GM04503 (cell line): ENCODE measurements at regions not wholly inside any gene's neighbourhood (a gene's known extent, or its start where the extent isn't known, plus 50 kb on each side); places are given as distances from the start of the nearest gene placed in this dataset.

ENCODE experiments used
- DNase-seq: peaks from one replicate; pipeline ENCODE4 v3.0.0-alpha.2; 2012; ENCODE audit warnings: low read depth

- DNase-seq, result no peak
Observed at GRCh38 chr3:159130108-159130507, 328.3 kb downstream of the MFSD1 start.

GRCh38 chr3:159131376-159131775, 329.5 kb downstream of the MFSD1 start:
- no peak for DNase-seq

DNA sequence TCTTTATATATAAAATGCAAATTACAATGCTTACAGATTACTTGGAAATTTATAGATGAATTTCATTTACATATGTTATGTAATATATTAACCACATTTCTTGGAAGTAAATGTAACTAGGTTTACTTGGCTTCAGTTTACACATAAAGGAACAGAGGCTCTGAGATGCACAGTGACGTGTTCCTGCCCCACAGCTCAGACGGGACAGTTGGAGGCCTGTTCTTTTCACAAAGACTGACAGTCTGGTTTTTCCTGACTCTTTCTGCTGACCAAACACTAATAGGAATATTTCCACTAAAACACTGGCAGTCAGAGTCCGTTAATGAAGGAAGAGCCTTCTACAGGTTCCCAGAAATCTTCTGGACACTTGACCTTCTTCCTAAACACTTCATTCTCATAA, 336.1 kb downstream of the MFSD1 start:
- DNase-seq, result no peak

DNA sequence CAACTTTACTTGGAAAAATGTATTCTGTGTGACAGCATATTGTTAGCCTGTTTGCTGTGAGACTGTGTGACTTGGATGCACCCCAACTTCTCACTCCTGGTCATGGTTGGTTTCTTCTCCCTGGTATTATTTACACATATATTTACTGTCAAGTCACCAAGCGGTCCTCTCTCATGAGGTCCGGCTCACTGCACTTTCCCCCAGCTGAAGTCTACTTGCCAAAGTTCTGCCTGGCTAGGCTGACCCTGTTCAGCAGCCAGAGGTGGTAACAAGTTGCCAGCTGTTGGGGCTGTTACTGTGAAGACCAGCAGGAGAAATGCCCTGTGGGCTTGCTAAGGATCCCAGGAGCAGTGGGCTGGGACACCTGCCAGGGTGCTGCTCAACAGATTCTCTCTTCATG, 337.5 kb downstream of the MFSD1 start:
- no peak for DNase-seq

GRCh38 chr3:159144472-159144871, 342.6 kb downstream of the MFSD1 start:
- no peak for DNase-seq

DNA sequence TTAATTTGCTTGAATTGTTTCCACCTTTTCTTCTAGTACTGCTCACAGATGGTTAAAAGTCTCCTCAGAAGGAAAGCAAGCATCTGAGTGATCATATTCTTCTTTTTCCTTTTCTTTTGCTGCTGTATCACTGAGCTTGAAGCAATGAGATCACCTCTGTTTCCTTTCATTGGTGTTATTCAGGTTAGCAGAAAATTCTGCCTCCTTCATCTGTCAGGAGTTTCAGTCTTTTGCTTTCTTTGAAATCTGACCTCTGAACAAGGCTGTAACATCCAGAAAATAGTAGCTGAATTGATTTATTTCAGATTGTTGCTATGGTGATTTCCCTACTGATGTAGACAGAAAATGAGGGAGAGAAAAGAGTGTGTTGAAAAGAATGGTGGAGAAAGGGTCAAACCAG, 343.0 kb downstream of the MFSD1 start:
- DNase-seq, result no peak

- no peak for DNase-seq
Observed at GRCh38 chr3:159146392-159146791, 344.5 kb downstream of the MFSD1 start.

DNA sequence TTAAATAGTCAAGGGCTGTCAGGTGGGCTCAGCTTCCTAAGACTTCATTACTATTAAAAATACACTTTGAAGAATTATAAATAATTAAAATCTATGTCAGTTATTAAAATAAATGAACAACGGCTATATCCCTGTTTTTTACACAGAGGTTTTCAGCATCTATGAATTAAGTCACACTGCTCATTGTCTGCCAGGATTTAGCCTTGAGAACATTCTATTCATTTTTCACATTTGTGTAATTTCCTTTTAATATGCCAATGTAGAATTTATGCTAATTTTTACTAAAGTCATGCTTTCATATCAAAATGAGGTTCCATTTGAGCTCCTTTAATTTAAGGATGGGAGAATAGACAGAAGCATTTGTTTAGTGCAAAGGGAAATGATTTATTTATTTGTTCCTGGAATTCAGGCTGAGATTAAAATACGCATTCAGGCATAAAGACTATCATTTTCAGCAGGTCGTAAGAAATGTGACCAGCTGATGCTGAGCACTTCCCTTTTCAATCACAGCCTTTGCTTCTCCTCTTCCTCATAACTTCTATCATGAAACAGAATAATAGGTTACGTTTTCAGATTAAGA, 345.1 kb downstream of the MFSD1 start:
- no peak for DNase-seq

DNA sequence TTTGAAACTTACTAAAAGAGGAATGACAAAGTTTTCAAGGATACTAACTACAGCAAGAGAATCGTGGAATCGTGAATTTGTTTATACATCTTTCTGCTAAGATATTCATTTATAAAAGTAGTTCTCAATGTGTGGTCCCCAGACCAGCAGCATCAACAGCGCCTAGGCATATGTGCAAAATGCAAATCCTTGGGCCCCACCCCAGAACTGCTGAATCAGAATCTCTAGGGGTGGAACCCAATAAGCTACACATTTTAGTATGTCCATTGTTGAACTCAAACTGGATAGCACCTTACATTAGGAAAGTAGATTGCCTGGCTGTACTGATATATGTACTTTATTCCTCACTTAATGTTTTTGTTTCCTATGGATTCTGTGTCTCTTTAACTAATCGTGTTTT, 346.0 kb downstream of the MFSD1 start:
- no peak for DNase-seq

- no peak for DNase-seq
Observed at GRCh38 chr3:159148466-159148865, 346.6 kb downstream of the MFSD1 start.

DNA sequence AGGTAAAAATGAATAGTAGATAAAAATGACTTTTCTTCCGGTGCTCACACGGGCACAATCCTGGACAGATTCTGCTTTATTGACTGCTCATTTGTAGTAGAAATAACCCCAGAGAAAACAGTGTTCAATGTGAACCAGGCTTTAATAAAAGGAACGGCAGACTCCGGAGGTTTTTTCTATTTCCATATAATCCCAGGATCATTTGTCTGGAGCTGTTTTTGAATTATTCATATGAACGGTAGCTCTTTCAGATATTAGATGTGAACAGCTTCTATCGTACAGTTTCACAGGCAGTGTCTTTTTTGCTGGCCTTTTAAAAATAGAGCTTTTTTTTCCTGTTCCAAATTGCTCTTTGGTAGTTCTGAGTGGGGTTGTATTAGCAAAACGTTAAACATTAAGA, 347.3 kb downstream of the MFSD1 start:
- no peak for DNase-seq

DNA sequence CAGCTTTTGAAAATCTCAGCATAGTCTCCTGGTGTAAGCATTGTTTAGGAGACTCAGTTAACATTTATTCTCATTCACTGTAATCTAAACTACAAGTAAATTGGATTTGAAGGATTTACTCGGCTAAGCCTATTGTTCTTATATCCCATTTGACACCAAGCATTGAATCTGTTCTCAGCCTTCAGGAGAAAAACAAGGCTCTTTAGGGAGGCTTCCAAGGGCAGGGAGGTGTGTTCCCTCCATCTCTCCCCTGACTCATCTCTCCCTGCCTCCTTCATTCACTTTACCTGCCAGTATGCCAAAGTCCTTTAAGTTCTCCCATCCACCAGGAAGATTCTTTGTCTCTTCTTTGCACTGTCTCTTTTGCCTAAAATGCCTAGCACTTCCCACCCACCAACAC, 347.8 kb downstream of the MFSD1 start:
- DNase-seq, result no peak

GRCh38 chr3:159150180-159150579, 348.3 kb downstream of the MFSD1 start:
- no peak for DNase-seq

DNA sequence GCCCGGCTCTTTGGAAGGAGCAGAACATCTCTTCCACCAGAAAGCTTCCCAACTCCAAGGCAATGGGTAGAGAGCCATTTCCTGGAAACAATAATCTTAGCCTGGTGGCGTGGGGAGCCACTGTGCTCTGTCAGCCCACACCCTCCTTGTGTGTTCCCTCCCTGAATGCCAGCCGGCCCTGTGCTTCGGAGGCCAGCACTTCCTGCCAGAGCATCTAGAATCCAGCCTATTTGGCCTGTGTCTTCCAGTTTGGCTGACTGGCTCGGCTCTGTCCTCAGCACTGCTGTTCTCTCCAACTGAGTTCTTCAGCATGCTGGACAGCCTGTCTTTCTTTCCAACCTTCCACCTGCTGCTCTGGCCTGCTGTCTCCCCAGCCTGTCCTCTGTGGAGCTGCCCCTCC, 349.3 kb downstream of the MFSD1 start:
- DNase-seq, result no peak

- no peak for DNase-seq
Observed at GRCh38 chr3:159157275-159157674, 355.4 kb downstream of the MFSD1 start.

- no peak for DNase-seq
Observed at GRCh38 chr3:159158213-159158612, 356.4 kb downstream of the MFSD1 start.

DNA sequence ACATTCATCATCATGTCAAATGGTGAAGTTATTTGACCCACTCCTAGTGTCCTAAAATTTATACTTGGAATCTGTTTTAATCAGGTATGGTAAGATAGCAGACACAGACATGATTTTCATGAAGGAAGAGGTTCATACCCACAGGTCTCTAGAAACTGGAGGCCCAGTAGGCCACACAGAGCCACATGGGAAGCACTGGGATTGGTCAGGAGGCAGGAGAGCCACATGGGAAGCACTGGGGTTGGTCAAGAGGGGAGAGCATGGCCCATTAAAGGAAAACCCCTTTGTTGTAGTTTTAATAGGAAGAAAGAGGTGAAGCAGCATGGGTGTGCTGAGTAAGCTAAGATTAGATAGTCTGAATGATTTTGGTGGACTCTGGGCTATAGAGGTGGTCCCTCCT, 356.9 kb downstream of the MFSD1 start:
- DNase-seq, result no peak

DNA sequence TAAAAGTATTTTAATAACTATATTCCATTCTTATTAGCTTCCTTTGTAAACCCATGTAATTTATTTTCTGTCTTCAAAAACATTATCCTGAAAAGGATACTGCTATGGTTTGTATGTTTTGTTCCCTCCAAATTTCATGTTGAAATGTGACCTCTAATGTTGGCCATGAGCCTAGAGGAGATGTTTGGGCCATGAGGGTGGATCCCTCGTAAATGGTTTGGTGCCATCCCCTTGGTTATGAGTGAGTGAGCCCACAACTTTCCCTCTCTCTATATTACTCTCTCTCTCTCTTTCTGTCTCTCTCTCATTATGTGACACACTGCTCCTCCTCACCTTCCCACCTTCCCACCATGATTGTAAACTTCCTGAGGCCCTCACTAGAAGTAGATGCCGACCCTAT, 357.7 kb downstream of the MFSD1 start:
- no peak for DNase-seq

GRCh38 chr3:159163656-159164055, 361.8 kb downstream of the MFSD1 start:
- DNase-seq, result no peak

GRCh38 chr3:159165961-159166360, 364.1 kb downstream of the MFSD1 start:
- no peak for DNase-seq

DNA sequence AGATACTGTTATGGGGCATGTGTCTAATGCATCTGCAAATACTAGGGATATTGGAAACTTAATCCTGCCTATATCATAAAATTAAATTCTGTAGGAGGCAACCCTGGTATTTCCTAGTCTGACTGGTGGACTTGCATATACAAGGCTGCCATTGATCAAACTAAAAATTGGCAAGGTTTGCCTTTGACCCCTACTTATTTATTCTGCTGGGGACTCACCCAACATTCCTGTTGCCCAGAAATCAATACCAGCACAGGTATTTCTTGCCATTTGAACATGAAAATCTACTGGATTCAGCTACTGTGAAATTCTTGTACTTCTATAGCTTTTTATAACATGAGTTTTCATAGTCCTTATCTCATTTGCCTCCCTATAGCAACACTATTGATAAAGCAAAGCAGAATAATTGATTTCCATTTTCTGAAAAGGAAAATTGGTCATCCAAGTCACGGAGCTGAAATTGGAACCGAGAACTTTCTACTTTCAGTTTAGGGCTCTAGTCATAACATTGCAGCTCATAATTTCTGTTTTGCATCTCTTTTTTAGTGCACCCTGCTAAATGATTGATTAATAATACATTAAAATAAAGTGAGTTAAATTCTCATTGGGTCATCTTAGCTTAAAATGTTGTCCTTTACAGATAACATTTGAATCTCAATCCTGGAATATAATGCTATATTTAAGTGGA, 365.2 kb downstream of the MFSD1 start:
- DNase-seq, result no peak

DNA sequence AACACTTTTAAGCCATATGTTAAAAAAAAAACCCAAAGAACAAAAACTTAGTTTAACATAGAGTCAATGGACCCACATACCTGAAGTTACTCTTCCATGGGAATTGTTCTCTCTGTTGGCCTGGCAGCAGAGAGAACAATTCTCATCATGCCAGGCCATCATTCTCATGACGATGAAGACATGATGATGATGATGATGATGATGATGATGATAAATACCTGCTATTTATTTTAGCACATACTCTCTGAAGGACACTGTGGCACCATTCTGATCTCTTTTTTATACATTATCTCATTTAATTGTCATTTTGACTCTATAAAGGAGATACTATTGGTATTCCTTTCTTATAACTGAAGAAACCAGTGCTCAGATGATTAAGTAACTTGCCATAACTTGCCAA, 366.9 kb downstream of the MFSD1 start:
- DNase-seq, result no peak

- peak; percentile 73 for DNase-seq
Observed at GRCh38 chr3:159169828-159170227, 368.0 kb downstream of the MFSD1 start.

- DNase-seq, result peak; percentile 68
Observed at GRCh38 chr3:159170436-159171003, 368.7 kb downstream of the MFSD1 start.
